H1 (cell line): ENCODE measurements at regions not wholly inside any gene's neighbourhood (a gene's known extent, or its start where the extent isn't known, plus 50 kb on each side); places are given as distances from the start of the nearest gene placed in this dataset.

Experiments used
- KDM4A ChIP-seq: IDR thresholded peaks from one replicate; pipeline ENCODE4 v1.7.1; 2012; ENCODE audit warnings: low read depth, mild to moderate bottlenecking, moderate library complexity, low read length, inconsistent platforms; ENCODE audit not compliant: severe bottlenecking
- TBP ChIP-seq: IDR thresholded peaks from 2 replicates; pipeline ENCODE4 v1.6.1; 2011; ENCODE audit warnings: low read depth, low read length, improper control_type of control experiment

- TF ChIP-seq TBP (no peak), KDM4A (no peak)
- TF ChIP-seq, all 59 proteins: peak for 0
Observed at GRCh38 chr2:217127744-217128143, 267.9 kb upstream of the TNP1 start (continued).
